Prostate gland (tissue), 2 donors: ENCODE measurements at regions not wholly inside any gene's neighbourhood (a gene's known extent, or its start where the extent isn't known, plus 50 kb on each side); places are given as distances from the start of the nearest gene placed in this dataset.

Experiments used
- POLR2A ChIP-seq: fragments of 450-650 bp; IDR thresholded peaks from one replicate; pipeline ENCODE4 v1.6.1; 2016; ENCODE audit warnings: antibody characterized with exemption, mild to moderate bottlenecking
- TF ChIP-seq, protein P1 (sequence below), 4 experiments: fragments of 200-600 bp in 2 of 4; fragments of 450-650 bp in 2 of 4; sonication (generic) in 2 of 4; IDR thresholded peaks; 1 replicate in 3 of 4; 2 replicates in 1 of 4; pipeline ENCODE4 v1.5.1; 2016 to 2019; ENCODE audit warnings: antibody characterized with exemption in 4 of 4, mild to moderate bottlenecking in 2 of 4, moderate library complexity in 2 of 4

DNA sequence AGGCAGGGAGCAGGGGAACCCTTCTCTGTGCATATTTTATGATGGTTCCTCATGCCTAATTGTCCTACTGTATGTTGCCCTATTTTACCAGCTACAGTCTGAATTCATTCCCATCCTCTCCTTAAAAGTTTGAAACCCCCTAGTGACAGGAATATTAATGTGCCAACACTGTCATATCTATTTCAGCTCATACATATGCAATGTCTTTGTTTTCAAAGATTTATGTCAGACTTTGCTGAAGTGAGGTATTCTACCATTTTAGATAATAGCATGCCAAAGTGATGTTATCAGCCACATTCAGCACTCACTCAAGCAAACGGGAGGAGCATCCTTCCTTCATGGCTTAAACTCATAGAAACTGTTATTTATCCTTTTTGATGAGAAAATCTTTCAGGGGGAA, 696.5 kb downstream of the NR2F1-AS1 start:
- no peak for TF ChIP-seq POLR2A
- TF ChIP-seq, protein P1, sequence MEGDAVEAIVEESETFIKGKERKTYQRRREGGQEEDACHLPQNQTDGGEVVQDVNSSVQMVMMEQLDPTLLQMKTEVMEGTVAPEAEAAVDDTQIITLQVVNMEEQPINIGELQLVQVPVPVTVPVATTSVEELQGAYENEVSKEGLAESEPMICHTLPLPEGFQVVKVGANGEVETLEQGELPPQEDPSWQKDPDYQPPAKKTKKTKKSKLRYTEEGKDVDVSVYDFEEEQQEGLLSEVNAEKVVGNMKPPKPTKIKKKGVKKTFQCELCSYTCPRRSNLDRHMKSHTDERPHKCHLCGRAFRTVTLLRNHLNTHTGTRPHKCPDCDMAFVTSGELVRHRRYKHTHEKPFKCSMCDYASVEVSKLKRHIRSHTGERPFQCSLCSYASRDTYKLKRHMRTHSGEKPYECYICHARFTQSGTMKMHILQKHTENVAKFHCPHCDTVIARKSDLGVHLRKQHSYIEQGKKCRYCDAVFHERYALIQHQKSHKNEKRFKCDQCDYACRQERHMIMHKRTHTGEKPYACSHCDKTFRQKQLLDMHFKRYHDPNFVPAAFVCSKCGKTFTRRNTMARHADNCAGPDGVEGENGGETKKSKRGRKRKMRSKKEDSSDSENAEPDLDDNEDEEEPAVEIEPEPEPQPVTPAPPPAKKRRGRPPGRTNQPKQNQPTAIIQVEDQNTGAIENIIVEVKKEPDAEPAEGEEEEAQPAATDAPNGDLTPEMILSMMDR (IDR thresholded peaks at IDR 0.05) = no peak
